ENCODE measurements at regions not wholly inside any gene's neighbourhood (a gene's known extent, or its start where the extent isn't known, plus 50 kb on each side); places are given as distances from the start of the nearest gene placed in this dataset.
"Not testable (repeated sequence)": the region's sequence is repeated elsewhere in the genome, so short reads cannot be mapped to it uniquely, and the experiment has no call there.

DNA sequence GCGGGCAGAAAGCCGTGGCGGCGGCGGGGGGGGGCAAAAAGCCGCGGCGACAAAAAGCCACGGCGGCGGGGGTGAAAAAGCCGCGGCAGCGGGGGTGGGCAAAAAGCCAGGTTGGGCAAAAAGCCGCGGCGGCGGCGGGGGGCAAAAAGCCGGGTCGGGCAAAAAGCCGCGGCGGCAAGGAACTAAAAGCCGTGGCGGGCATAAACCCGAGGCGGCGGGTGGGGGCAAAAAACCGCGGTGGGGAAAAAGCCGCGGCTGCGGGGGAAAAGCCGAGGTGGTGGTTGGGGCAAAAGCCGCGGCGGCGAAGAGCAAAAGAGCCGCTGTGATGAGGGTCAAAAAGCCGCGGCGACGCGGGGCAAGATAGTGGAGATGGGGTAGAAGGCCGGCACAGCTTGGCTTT, 1834.2 kb downstream of the FOXD4L5 start:
- H3K27ac ChIP-seq = not testable (repeated sequence)

DNA sequence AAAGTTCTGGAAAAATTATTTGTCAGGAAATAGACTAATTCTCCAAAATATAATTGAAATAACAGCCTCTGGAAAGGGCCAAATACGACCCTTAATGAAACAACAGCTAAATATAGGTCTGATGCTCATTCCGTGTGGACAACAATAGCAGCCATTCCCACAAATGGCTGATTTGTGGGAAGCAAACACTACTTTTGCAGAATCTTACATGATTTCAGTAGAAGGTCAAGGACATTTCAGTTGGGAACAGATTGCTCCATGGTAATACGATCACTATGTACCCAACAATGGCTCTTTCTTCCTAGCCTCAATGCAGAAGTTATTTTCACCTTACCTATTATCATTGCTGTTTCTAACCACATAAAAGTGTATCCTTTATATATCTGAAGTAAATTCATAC, 1859.9 kb downstream of the FOXD4L5 start:
- H3K36me3 ChIP-seq; H3K9me3 ChIP-seq; H3K27ac ChIP-seq; DNase-seq; H3K4me1 ChIP-seq; H3K27me3 ChIP-seq; intact Hi-C loops (cut with DNase I); H3K4me3 ChIP-seq: not testable (repeated sequence)
- 88% methylated on average over 1 of the region's 3 CpGs; no CpG with 5 or more reads in 1 of the 2 donors for WGBS, 2 donors

More for the DNA sequence above, 1834.2 kb downstream of the FOXD4L5 start:
- H3K4me1 ChIP-seq; H3K36me3 ChIP-seq; H3K27me3 ChIP-seq; intact Hi-C loops (cut with DNase I); H3K9me3 ChIP-seq: not testable (repeated sequence)
- 0 to 1% methylated on average over 34 to 44 of the region's 46 CpGs for WGBS, 2 donors
- H3K4me3 ChIP-seq = peak overlapping the region in 2 of 4 donors; percentile 42 to 43
- peak; percentile 7 for DNase-seq

DNA sequence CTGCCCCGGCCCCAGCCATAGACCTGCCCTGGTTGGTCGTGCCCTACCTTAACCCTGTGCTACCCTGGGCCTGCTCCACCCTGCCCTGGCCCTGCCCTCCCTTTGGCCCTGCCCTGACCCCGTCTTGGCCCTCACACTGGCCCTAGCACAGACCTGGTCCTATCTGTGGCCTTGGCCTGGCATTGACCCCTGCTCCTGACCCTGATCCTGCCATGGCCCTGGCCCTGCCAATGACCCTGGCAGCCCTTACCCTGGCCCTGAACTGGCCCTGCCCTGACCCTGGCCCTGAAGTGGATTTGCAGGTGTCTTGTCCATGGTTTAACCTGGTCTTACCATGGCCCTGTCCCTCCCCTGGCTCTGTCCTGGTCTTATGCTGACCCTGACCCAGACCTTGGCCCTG, 1894.1 kb downstream of the FOXD4L5 start:
- H3K27me3 ChIP-seq; intact Hi-C loops (cut with DNase I); H3K4me1 ChIP-seq; H3K9me3 ChIP-seq; H3K4me3 ChIP-seq; DNase-seq; H3K36me3 ChIP-seq; H3K27ac ChIP-seq: not testable (repeated sequence)
- no CpG with 5 or more reads among the region's 3 CpGs for whole genome bisulfite sequencing, 2 donors

DNA sequence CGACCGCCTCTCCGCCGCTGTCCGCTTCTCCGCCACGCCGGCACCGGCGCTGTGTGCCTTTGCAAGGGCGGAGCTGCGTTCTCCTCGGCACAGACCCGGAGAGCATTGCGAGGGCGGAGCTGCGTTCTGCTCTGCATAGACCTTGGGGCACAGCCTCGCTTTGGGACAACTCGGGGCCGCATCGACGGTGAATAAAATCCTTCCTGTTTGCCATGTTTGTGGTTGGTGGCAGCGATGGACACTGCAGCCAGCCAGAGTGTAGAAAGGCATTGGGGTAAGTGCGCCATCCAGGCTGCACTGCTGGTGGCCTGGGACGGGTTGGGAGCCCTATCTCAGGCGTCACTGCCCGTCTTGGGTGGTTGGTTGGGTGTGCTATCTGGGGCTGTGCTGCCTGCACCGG, 1899.5 kb downstream of the FOXD4L5 start:
- DNase-seq; H3K9me3 ChIP-seq; H3K4me1 ChIP-seq; intact Hi-C loops (cut with DNase I); H3K27ac ChIP-seq; H3K36me3 ChIP-seq; H3K27me3 ChIP-seq: not testable (repeated sequence)
- WGBS, 2 donors = 81% methylated on average over 6 to 18 of the region's 28 CpGs
- H3K4me3 ChIP-seq = peak overlapping the region in 1 of 4 donors; percentile 27

DNA sequence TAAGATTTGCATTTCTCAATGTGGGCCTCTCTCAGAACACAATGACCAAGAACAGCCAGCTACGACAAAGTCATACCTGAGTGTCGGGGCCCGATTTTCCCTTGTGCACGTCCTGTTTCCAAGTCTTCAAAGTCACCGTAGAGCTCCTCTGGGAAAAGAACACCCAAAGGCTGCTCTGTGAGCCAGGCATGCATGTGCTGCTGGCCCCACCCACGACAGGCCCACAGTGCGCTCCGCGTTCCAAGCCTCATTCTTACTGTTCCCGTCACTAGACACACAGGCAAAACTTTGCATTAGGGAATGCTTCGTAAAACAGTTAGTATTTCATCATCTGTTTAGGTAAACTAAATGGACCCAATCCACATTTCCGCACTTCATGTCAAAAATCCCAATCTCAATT, 1905.1 kb downstream of the FOXD4L5 start:
- DNase-seq; H3K36me3 ChIP-seq; H3K27ac ChIP-seq; H3K4me3 ChIP-seq; H3K9me3 ChIP-seq; intact Hi-C loops (cut with DNase I); H3K27me3 ChIP-seq; H3K4me1 ChIP-seq: not testable (repeated sequence)
- 91% methylated on average over 12 of the region's 12 CpGs for WGBS, 2 donors

DNA sequence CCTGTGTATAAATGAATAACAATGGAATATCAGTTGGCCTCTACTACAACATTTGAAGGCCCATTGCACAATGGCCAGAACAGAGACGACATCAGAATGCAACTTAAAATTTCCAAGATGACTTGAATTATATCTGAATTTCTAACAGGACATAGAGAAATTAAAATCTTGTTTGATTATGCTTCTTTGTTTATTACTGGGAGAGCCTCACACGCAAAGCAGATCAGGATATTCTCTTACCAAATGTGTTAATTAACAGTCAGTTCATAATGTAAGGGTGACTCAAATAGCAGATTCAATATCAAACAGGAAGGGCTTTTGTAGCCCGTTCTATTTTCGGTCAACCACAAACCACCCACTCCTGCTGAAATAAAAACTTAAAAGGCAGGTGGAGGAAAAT, 1930.8 kb downstream of the FOXD4L5 start:
- DNase-seq; H3K27me3 ChIP-seq; H3K4me3 ChIP-seq; intact Hi-C loops (cut with DNase I); H3K27ac ChIP-seq; H3K9me3 ChIP-seq; H3K4me1 ChIP-seq; H3K36me3 ChIP-seq: not testable (repeated sequence)
- 49 to 74% methylated on average over 2 of the region's 4 CpGs for WGBS, 2 donors

DNA sequence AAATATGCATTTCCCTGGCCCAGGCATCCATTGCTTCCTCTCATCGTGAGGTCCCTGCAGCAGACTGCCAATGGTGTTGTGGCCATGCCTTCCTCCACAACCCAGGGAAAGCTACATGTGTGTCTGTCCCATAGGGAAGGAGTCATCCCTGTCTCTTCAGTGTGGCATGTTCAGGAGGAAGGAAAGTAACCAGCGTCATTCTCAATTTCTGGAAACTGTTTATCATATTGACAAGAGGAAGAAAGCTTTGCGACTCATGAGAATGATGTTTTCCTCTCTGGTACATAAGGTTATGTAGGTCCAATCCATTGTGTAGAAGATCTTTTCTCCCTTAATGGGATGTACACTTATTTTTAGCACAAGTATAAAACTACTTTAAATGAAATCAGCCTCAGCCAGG, 1937.7 kb downstream of the FOXD4L5 start:
- H3K27ac ChIP-seq = not testable (repeated sequence)
- WGBS, 2 donors = 69 to 90% methylated on average over 2 of the region's 3 CpGs

DNA sequence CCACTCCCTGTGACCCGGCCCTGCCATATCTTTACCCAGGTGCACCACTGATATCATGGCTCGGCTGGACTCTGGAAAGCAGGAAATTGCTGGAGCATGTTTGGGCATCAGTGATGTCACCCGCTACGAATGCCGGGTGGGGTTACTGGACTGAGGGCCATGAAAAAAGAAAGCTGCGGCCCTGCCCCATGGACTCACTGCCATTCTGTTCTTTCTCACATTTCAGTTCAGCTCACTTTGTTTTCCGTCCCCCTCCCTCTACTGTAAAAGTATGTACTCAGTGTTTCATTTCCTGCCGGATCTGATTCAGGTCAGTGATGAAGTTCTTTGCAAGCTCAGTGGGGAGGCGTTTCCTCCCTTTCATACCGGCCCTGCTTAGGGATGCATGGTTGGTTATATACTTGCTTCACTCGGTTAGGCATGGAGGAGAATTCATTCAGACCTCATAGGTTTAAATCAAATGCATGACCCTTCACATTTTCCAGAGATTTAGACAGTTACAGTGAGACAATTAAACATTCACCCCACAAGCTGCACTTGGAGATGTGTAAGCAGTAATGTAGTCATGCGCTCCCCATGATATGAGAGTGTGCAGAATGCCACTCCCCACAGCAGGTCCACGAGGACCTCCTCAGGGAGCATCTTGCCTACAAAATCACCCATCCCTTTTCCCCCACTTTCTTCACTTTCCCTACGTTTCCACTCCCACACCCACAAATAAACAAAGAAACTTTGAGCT, 1938.5 kb downstream of the FOXD4L5 start:
- 23 to 41% methylated on average over 10 to 11 of the region's 14 CpGs for WGBS, 2 donors
- DNase-seq = peak; percentile 73
- H3K27me3 ChIP-seq; H3K9me3 ChIP-seq; H3K4me1 ChIP-seq; H3K36me3 ChIP-seq; intact Hi-C loops (cut with DNase I); H3K4me3 ChIP-seq: not testable (repeated sequence)
- peak overlapping the region in 1 of 4 donors; percentile 38 for H3K27ac ChIP-seq
- peak in 1 of 4 donors; percentile 9 for TF ChIP-seq POLR2AphosphoS5 (IDR thresholded peaks at IDR 0.05)

More for the DNA sequence above, 1937.7 kb downstream of the FOXD4L5 start:
- H3K27me3 ChIP-seq; DNase-seq; intact Hi-C loops (cut with DNase I); H3K4me1 ChIP-seq; H3K4me3 ChIP-seq; H3K9me3 ChIP-seq; H3K36me3 ChIP-seq: not testable (repeated sequence)
- peak in 2 of 4 donors; percentile 24 to 32 for TF ChIP-seq EP300 (IDR thresholded peaks at IDR 0.05)
- peak in 1 of 4 donors; percentile 46 for TF ChIP-seq POLR2AphosphoS5 (IDR thresholded peaks at IDR 0.05)

DNA sequence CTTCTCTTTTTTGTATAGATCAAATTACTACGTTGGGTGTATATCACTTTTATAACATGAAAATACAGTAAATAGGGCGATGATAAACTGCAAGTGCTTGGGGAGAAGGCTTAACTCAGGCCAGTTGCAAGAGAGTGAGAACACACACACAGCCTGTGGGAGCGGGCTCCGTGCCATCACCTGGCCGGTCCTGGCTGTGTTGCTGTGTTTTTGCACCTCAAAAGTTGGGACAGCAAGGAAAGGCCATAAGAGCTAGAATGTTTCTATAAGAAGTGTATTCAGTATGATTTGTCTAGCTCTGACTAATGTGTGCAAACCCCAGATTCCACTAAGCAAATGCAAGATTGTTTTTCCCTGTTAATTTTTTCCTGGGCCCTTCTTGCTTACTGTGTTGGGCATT, 1940.6 kb downstream of the FOXD4L5 start:
- H3K4me1 ChIP-seq = not testable (repeated sequence)
- 91 to 94% methylated on average over 3 of the region's 5 CpGs for WGBS, 2 donors

More for the DNA sequence above, 1940.6 kb downstream of the FOXD4L5 start:
- intact Hi-C loops (cut with DNase I); H3K9me3 ChIP-seq; H3K36me3 ChIP-seq; H3K4me3 ChIP-seq; DNase-seq; H3K27ac ChIP-seq; H3K27me3 ChIP-seq: not testable (repeated sequence)
